ENCODE measurements at regions not wholly inside any gene's neighbourhood (a gene's known extent, or its start where the extent isn't known, plus 50 kb on each side); places are given as distances from the start of the nearest gene placed in this dataset.

- CTCF ChIA-PET, result no interaction called here
- Histone ChIP-seq H3K4me1 (ENCODE audit: control insufficient read depth, insufficient read depth, low read length) (no peaks in the 10 kb centered on the region), H3K4me3 (ENCODE audit: low read depth in 2 of 2, low read length in 2 of 2) (no peak overlapping the region), H3K9me3 (ENCODE audit: control insufficient read depth, insufficient read depth, low read depth, low read length) (no peaks in the 10 kb centered on the region), H3K27me3 (ENCODE audit: control insufficient read depth, insufficient read depth, low read length) (no peaks in the 10 kb centered on the region), H3K36me3 (ENCODE audit: control insufficient read depth, insufficient read depth, low read length) (no peaks in the 10 kb centered on the region), H3K27ac (ENCODE audit: low read length) (no peak overlapping the region)
- BruUV-seq (replicated peaks), result no TSS peak
- DNase-seq (ENCODE audit: low read depth, low spot score), result no peak
- ATAC-seq, result no peak
- intact Hi-C loops (cut with micrococcal nuclease; ENCODE audit: unreplicated experiment), result no loop called here
- TF ChIP-seq REST (IDR thresholded peaks at IDR 0.05; ENCODE audit: insufficient read depth in 1 of 2, low read depth in 2 of 2, low read length in 1 of 2) (no peak), CTCF (IDR thresholded peaks at IDR 0.05) (no peak), POLR2AphosphoS5 (IDR thresholded peaks at IDR 0.05; ENCODE audit: low read depth, low read length) (no peak)
- in situ Hi-C loops (cut with HindIII; ENCODE audit: low pct_unique_long_range_greater_than_20kb, low sequenced_read_pairs), result no loop called here
- POLR2A ChIA-PET, result no interaction called here
These were observed 133.0 kb upstream of the NEBL start for GRCh38 chr10:21030091-21030490.

- H3K27me3 ChIP-seq (ENCODE audit: control insufficient read depth, insufficient read depth, low read length), result no peaks in the 10 kb centered on the region
- no peaks in the 10 kb centered on the region for H3K9me3 ChIP-seq (ENCODE audit: control insufficient read depth, insufficient read depth, low read depth, low read length)
- no peak for DNase-seq (ENCODE audit: low read depth, low spot score)
- CTCF ChIA-PET, result no interaction called here
- TF ChIP-seq CTCF (IDR thresholded peaks at IDR 0.05), result no peak
- no peak for TF ChIP-seq TCF7L2 (IDR thresholded peaks at IDR 0.05; ENCODE audit: low read depth, low read length)
- TF ChIP-seq SIN3A (IDR thresholded peaks at IDR 0.05; ENCODE audit: borderline replicate concordance, insufficient read depth, low read depth, low read length), result no peak
- TF ChIP-seq REST (IDR thresholded peaks at IDR 0.05; ENCODE audit: insufficient read depth in 1 of 2, low read depth in 2 of 2, low read length in 1 of 2), result no peak
- TF ChIP-seq POLR2AphosphoS5 (IDR thresholded peaks at IDR 0.05; ENCODE audit: low read depth, low read length), result no peak
- no peak overlapping the region for H3K27ac ChIP-seq (ENCODE audit: low read length)
- in situ Hi-C loops (cut with HindIII; ENCODE audit: low pct_unique_long_range_greater_than_20kb, low sequenced_read_pairs), result no loop called here
- intact Hi-C loops (cut with micrococcal nuclease; ENCODE audit: unreplicated experiment), result no loop called here
- no TSS peak for BruUV-seq (replicated peaks)
- no peak for ATAC-seq
- no peaks in the 10 kb centered on the region for H3K4me1 ChIP-seq (ENCODE audit: control insufficient read depth, insufficient read depth, low read length)
- H3K36me3 ChIP-seq (ENCODE audit: control insufficient read depth, insufficient read depth, low read length), result no peaks in the 10 kb centered on the region
- POLR2A ChIA-PET, result no interaction called here
- no peak overlapping the region for H3K4me3 ChIP-seq (ENCODE audit: low read depth in 2 of 2, low read length in 2 of 2)
These were observed 125.7 kb upstream of the NEBL start for GRCh38 chr10:21022821-21023220.
